ENCODE measurements at regions not wholly inside any gene's neighbourhood (a gene's known extent, or its start where the extent isn't known, plus 50 kb on each side); places are given as distances from the start of the nearest gene placed in this dataset.

GRCh38 chr9:134500931-134501760 is 140.5 kb upstream of the COL5A1 start:
- no peak for DNase-seq
- no peak overlapping the region for H3K4me3 ChIP-seq (ENCODE audit: low read depth, low read length)
- H3K4me1 ChIP-seq: peaks cover 14% of the 10 kb centered on the region
- TF ChIP-seq CTCF (IDR thresholded peaks at IDR 0.05; ENCODE audit: low read depth, low read length): no peak
- H3K27me3 ChIP-seq: 0 out of 2 replicates have a peak, but pooled peaks cover 4% of the 10 kb centered on the region
- no peaks in the 10 kb centered on the region for H3K9me3 ChIP-seq
- H3K36me3 ChIP-seq: no peaks in the 10 kb centered on the region

- Histone ChIP-seq H3K4me1 (peaks cover 14% of the 10 kb centered on the region), H3K4me3 (ENCODE audit: low read depth, low read length) (no peak overlapping the region), H3K9me3 (no peaks in the 10 kb centered on the region), H3K27me3 (0 out of 2 replicates have a peak, but pooled peaks cover 4% of the 10 kb centered on the region), H3K36me3 (no peaks in the 10 kb centered on the region)
- no peak for TF ChIP-seq CTCF (IDR thresholded peaks at IDR 0.05; ENCODE audit: low read depth, low read length)
- no peak for DNase-seq
These were observed 139.8 kb upstream of the COL5A1 start for GRCh38 chr9:134501761-134502265.

- Histone ChIP-seq H3K4me3 (ENCODE audit: low read depth, low read length) (no peak overlapping the region), H3K9me3 (no peaks in the 10 kb centered on the region), H3K4me1 (peaks cover 14% of the 10 kb centered on the region), H3K27me3 (0 out of 2 replicates have a peak, but pooled peaks cover 4% of the 10 kb centered on the region), H3K36me3 (no peaks in the 10 kb centered on the region)
- TF ChIP-seq CTCF (IDR thresholded peaks at IDR 0.05; ENCODE audit: low read depth, low read length): no peak
- no peak for DNase-seq
These were observed 139.3 kb upstream of the COL5A1 start for GRCh38 chr9:134502266-134502791.

- no peak for TF ChIP-seq CTCF (IDR thresholded peaks at IDR 0.05; ENCODE audit: low read depth, low read length)
- Histone ChIP-seq H3K9me3 (no peaks in the 10 kb centered on the region), H3K4me3 (ENCODE audit: low read depth, low read length) (no peak overlapping the region), H3K36me3 (no peaks in the 10 kb centered on the region), H3K27me3 (0 out of 2 replicates have a peak, but pooled peaks cover 4% of the 10 kb centered on the region), H3K4me1 (peaks cover 14% of the 10 kb centered on the region)
- peak; percentile 95 for DNase-seq
These were observed 138.8 kb upstream of the COL5A1 start for GRCh38 chr9:134502809-134503211.

GRCh38 chr9:134503301-134504105 is 138.1 kb upstream of the COL5A1 start:
- TF ChIP-seq CTCF (IDR thresholded peaks at IDR 0.05; ENCODE audit: low read depth, low read length): no peak

More at GRCh38 chr9:134503301-134504105, 138.1 kb upstream of the COL5A1 start:
- H3K9me3 ChIP-seq: no peaks in the 10 kb centered on the region
- H3K4me3 ChIP-seq (ENCODE audit: low read depth, low read length): no peak overlapping the region
- peaks cover 14% of the 10 kb centered on the region for H3K4me1 ChIP-seq
- no peak for DNase-seq
- 0 out of 2 replicates have a peak, but pooled peaks cover 4% of the 10 kb centered on the region for H3K27me3 ChIP-seq
- no peaks in the 10 kb centered on the region for H3K36me3 ChIP-seq
